ENCODE measurements at regions not wholly inside any gene's neighbourhood (a gene's known extent, or its start where the extent isn't known, plus 50 kb on each side); places are given as distances from the start of the nearest gene placed in this dataset.

GRCh38 chr21:16280686-16281091 lies 550.9 kb downstream of the USP25 start:
- no peak for DNase-seq (ENCODE audit: extremely low spot score, unreplicated experiment)
- peak overlapping the region; percentile 96 for H3K27ac Mint-ChIP-seq
- TF ChIP-seq, protein P1, sequence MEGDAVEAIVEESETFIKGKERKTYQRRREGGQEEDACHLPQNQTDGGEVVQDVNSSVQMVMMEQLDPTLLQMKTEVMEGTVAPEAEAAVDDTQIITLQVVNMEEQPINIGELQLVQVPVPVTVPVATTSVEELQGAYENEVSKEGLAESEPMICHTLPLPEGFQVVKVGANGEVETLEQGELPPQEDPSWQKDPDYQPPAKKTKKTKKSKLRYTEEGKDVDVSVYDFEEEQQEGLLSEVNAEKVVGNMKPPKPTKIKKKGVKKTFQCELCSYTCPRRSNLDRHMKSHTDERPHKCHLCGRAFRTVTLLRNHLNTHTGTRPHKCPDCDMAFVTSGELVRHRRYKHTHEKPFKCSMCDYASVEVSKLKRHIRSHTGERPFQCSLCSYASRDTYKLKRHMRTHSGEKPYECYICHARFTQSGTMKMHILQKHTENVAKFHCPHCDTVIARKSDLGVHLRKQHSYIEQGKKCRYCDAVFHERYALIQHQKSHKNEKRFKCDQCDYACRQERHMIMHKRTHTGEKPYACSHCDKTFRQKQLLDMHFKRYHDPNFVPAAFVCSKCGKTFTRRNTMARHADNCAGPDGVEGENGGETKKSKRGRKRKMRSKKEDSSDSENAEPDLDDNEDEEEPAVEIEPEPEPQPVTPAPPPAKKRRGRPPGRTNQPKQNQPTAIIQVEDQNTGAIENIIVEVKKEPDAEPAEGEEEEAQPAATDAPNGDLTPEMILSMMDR (conservative IDR thresholded peaks at IDR 0.05): no peak
- H3K9me3 Mint-ChIP-seq: no peaks in the 10 kb centered on the region
- H3K36me3 Mint-ChIP-seq: no peaks in the 10 kb centered on the region
- H3K27me3 Mint-ChIP-seq: no peaks in the 10 kb centered on the region
- peaks cover 47% of the 10 kb centered on the region for H3K4me1 Mint-ChIP-seq (ENCODE audit: unreplicated experiment)
- H3K4me3 Mint-ChIP-seq: peak overlapping the region; percentile 88

DNA sequence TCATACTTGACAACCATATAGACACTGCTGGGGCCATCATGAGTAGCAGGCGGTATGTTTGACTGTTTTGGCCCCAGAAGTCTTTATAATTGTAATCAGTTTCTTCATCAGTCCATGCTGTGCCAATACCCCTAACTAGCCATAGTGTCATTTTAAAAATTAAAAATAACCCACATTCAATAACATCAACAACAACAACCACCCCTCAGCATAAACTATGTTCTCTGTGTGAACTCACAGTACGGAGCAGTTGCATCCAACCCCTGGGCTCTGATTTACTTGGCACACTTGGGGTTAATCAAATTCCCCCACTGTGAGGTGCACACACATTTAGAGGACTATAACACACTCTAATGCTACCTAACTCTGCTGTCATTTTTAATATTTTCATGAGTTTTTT lies 553.7 kb downstream of the USP25 start:
- peaks cover 51% of the 10 kb centered on the region for H3K4me1 Mint-ChIP-seq (ENCODE audit: unreplicated experiment)
- no peaks in the 10 kb centered on the region for H3K27me3 Mint-ChIP-seq
- peak overlapping the region; percentile 54 for H3K4me3 Mint-ChIP-seq
- DNase-seq (ENCODE audit: extremely low spot score, unreplicated experiment): no peak
- TF ChIP-seq, protein P1 (conservative IDR thresholded peaks at IDR 0.05): no peak
- peaks cover under 1% of the 10 kb centered on the region for H3K9me3 Mint-ChIP-seq
- no peak overlapping the region for H3K27ac Mint-ChIP-seq
- no peaks in the 10 kb centered on the region for H3K36me3 Mint-ChIP-seq

DNA sequence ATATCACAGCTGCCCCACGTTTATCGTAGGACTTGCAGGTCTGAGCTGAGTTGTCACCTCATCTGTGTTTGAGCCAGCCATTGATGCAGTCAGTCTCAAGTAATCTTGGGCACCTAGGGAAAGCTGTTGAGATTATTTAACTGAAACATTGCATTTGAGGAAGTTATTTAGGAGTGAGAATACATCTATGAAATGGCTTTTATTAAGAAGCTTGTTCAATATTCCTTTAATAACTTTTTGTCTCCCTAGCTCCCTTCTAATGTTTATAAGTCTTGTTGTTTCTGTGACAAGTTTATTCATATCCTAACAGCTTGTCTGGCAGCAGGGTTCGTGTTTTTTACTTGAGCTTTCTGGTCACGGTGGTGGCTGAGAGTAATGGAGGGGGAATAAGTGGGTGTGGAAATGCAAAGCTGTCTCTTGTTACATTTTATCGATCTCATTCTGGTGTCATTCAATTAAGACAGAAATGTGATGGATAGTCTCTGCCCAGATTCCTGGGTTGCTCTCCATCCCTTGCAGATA lies 555.9 kb downstream of the USP25 start:
- Mint-ChIP-seq H3K4me1 (ENCODE audit: unreplicated experiment) (peaks cover 41% of the 10 kb centered on the region), H3K36me3 (peaks cover 6% of the 10 kb centered on the region), H3K9me3 (peaks cover 7% of the 10 kb centered on the region)

DNA sequence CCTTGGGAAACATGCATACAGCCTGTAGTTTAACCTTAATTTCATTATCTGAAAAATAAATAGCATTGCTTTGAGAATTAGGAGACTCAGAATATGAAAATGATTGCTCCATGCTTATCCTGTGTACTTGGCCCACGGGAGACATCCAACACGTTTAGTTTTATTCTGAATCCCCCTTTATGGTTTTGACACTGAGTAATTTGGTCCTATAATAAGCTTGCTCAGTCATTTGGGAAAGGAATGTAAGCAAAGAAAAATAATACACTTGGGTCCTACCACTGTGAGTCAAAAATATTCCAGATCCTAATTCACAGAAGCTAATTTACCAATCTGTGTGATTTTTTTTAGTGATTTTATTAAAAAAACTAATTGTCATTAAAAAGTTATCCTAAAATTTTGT lies 557.3 kb downstream of the USP25 start:
- H3K9me3 Mint-ChIP-seq: peaks cover 7% of the 10 kb centered on the region
- no peak overlapping the region for H3K27ac Mint-ChIP-seq
- no peak for DNase-seq (ENCODE audit: extremely low spot score, unreplicated experiment)
- TF ChIP-seq, protein P1 (conservative IDR thresholded peaks at IDR 0.05): no peak
- H3K36me3 Mint-ChIP-seq: peaks cover 8% of the 10 kb centered on the region
- H3K27me3 Mint-ChIP-seq: no peaks in the 10 kb centered on the region
- no peak overlapping the region for H3K4me3 Mint-ChIP-seq
- H3K4me1 Mint-ChIP-seq (ENCODE audit: unreplicated experiment): peaks cover 30% of the 10 kb centered on the region

More for the DNA sequence above, 555.9 kb downstream of the USP25 start:
- TF ChIP-seq, protein P1 (conservative IDR thresholded peaks at IDR 0.05): no peak
- no peak for DNase-seq (ENCODE audit: extremely low spot score, unreplicated experiment)
- Mint-ChIP-seq H3K27ac (peak overlapping the region; percentile 12), H3K4me3 (peak overlapping the region; percentile 14), H3K27me3 (no peaks in the 10 kb centered on the region)

DNA sequence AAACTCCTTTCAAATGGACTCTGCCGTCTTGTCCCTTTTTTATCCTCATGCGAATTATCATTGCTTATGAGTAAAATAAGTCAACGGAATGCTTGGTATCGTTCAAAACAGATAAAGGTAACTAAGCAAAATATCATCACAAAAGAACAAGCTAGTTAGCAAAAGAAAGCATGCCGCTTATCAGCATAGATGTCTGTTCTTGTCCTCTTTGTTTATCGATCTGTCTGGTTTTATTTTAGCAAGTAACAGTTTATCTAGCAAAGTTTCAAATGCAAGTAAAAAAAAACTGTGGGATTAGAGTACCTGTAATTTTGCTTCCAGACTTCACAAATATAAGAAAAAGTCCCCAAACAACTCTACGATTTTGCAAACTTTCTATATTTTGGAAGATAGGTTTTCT lies 561.5 kb downstream of the USP25 start:
- TF ChIP-seq, protein P1 (conservative IDR thresholded peaks at IDR 0.05): no peak
- Mint-ChIP-seq H3K4me3 (no peak overlapping the region), H3K27me3 (no peaks in the 10 kb centered on the region), H3K27ac (no peak overlapping the region), H3K9me3 (peaks cover 7% of the 10 kb centered on the region), H3K4me1 (ENCODE audit: unreplicated experiment) (peaks cover 4% of the 10 kb centered on the region), H3K36me3 (peaks cover 24% of the 10 kb centered on the region)
- no peak for DNase-seq (ENCODE audit: extremely low spot score, unreplicated experiment)

DNA sequence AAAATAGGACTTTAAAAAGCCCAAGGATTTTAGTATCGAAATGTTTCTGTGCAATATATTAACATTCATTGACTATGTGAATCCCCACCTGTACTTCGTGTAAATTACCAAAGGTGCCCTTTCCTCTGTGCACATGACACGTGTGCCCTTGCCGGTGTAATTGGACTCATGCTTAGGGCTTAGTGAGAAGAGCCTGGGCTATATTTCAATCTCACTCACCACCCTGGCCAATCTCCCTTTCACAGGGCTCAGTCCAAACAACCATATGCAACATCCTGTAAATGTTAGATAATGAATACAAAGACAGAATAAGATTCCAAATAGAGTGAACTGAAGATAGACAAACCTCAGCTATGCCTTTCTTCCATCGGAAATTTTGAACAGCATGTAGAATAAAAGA lies 564.3 kb downstream of the USP25 start:
- peaks cover 36% of the 10 kb centered on the region for H3K36me3 Mint-ChIP-seq
- TF ChIP-seq, protein P1 (conservative IDR thresholded peaks at IDR 0.05): no peak

More for the DNA sequence above, 564.3 kb downstream of the USP25 start:
- no peak for DNase-seq (ENCODE audit: extremely low spot score, unreplicated experiment)
- Mint-ChIP-seq H3K9me3 (peaks cover 5% of the 10 kb centered on the region), H3K27ac (no peak overlapping the region), H3K4me3 (no peak overlapping the region), H3K27me3 (no peaks in the 10 kb centered on the region), H3K4me1 (ENCODE audit: unreplicated experiment) (no peaks in the 10 kb centered on the region)

Data from type B pancreatic cell (in vitro differentiated cells).